Natural killer cell (primary cell): ENCODE measurements at regions not wholly inside any gene's neighbourhood (a gene's known extent, or its start where the extent isn't known, plus 50 kb on each side); places are given as distances from the start of the nearest gene placed in this dataset.
"Not testable (repeated sequence)": the region's sequence is repeated elsewhere in the genome, so short reads cannot be mapped to it uniquely, and the experiment has no call there.

ENCODE experiments used
- ATAC-seq, 3 donors: fragments of 150-1000 bp in 2 of 3; fragments of 200-7000 bp in 1 of 3; cut with Tn5 transposase; 1 replicate in 1 of 3; 2 replicates in 2 of 3; pipeline ENCODE4 v1.10.0; 2021; ENCODE audit warnings: mild to moderate bottlenecking in 2 of 3, moderate library complexity in 2 of 3
- DNase-seq, 2 donors: peaks; one replicate each; pipeline versions ENCODE4 v3.0.0 to v3.0.0-alpha.2; 2013 to 2021; ENCODE audit warnings: mixed read lengths in 1 of 2
- H3K27ac ChIP-seq: one replicate; pipeline ENCODE4 v1.5.1; 2013; ENCODE audit warnings: mild to moderate bottlenecking, low read length
- H3K27me3 ChIP-seq: one replicate; pipeline ENCODE4 v1.6.1; 2013; ENCODE audit warnings: low read length; ENCODE audit not compliant: control insufficient read depth, insufficient read depth
- H3K36me3 ChIP-seq: one replicate; pipeline ENCODE4 v1.6.1; 2013; ENCODE audit warnings: low read length; ENCODE audit not compliant: control insufficient read depth, insufficient read depth
- H3K4me1 ChIP-seq: one replicate; pipeline ENCODE4 v1.6.1; 2013; ENCODE audit warnings: low read length; ENCODE audit not compliant: control insufficient read depth, insufficient read depth
- H3K4me3 ChIP-seq: one replicate; pipeline ENCODE4 v1.5.1; 2013; ENCODE audit warnings: low read length
- H3K9me3 ChIP-seq: one replicate; pipeline ENCODE4 v1.6.1; 2013; ENCODE audit warnings: low read length; ENCODE audit not compliant: control insufficient read depth, insufficient read depth
- H3K27ac Mint-ChIP-seq, 2 donors: one replicate each; pipeline ENCODE4 v1.8.0; 2022; ENCODE audit warnings: mild to moderate bottlenecking in 2 of 2, mixed read lengths in 2 of 2, moderate library complexity in 1 of 2
- H3K27me3 Mint-ChIP-seq, 2 donors: one replicate each; pipeline ENCODE4 v1.8.0; 2022; ENCODE audit warnings: low read depth in 2 of 2, mixed read lengths in 2 of 2
- H3K36me3 Mint-ChIP-seq: one replicate; pipeline ENCODE4 v1.8.0; 2022; ENCODE audit warnings: mixed read lengths
- H3K4me1 Mint-ChIP-seq, 2 donors: one replicate each; pipeline ENCODE4 v1.8.0; 2022; ENCODE audit warnings: mixed read lengths in 2 of 2
- H3K4me3 Mint-ChIP-seq: one replicate; pipeline ENCODE4 v1.8.0; 2022; ENCODE audit warnings: mild to moderate bottlenecking, moderate library complexity, mixed read lengths
- H3K9me3 Mint-ChIP-seq, 2 donors: one replicate each; pipeline ENCODE4 v1.8.0; 2022; ENCODE audit warnings: mixed read lengths in 2 of 2
- WGBS: methylation state at CpG from one replicate; pipeline ENCODE4 v1.1.7; 2013; ENCODE audit warnings: missing lambda C conversion rate; ENCODE audit not compliant: insufficient coverage; 5-methylcytosine and 5-hydroxymethylcytosine counted together
- intact Hi-C: fragments of 100-400 bp; cut with micrococcal nuclease; formaldehyde crosslinking; loops from one replicate; pipeline ENCODE4 v1.14.2; 2022

DNA sequence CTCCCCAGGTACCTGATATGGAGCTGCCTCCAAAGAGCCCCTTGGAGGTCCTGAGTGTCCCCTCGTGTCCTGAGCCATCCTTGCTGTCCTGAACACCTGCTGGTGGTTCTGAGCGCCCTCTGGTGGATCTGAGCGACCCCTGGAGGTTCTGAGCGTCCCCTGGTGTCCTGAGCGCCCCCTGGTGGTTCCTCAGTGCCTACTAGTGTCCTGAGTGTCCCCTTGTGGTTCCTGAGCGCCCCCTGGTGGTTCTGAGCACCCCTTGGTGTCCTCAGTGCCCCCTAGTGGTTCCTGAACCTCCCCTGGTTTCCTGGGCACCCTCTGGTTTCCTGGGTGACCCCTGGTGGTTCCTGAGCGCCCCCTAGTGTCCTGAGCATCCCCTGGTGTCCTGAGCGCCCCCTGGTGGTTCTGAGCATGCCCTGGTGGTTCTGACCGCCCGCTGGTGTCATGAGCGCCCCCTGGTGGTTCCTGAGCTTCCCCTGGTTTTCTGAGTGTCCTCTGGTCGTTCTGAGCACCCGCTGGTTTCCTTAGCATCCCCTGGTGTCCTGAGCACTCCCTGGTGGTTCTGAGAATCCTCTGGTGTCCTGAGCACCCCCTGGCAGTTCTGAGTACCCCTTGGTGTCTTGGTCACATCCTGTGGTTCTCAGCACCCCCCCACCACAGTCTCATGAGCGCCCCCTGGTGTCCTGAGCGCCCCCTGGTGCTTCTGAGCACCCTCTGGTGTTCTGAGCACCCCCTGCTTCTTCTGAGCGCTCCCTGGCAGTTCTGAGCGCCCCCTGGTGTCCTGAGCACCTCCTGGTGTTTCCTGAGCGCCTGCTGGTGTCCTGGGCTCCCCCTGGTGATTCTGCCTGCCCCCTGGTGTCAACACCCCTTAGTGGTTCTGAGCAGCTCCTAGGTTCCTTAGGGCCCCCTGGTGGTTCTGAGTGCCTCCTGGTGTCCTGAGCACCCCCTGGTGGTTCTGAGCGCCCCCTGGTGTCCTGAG lies 146.8 kb downstream of the POTEB start:
- H3K27me3 Mint-ChIP-seq, H3K4me1 ChIP-seq, H3K4me3 Mint-ChIP-seq, H3K36me3 ChIP-seq, H3K36me3 Mint-ChIP-seq, H3K9me3 Mint-ChIP-seq, DNase-seq, H3K9me3 ChIP-seq, H3K27ac Mint-ChIP-seq, H3K4me1 Mint-ChIP-seq, H3K4me3 ChIP-seq, H3K27me3 ChIP-seq, H3K27ac ChIP-seq, intact Hi-C loops: not testable (repeated sequence)
- ATAC-seq, result peak; percentile 76 to 93 (median 84)
- no CpG with 5 or more reads among the region's 19 CpGs for WGBS

DNA sequence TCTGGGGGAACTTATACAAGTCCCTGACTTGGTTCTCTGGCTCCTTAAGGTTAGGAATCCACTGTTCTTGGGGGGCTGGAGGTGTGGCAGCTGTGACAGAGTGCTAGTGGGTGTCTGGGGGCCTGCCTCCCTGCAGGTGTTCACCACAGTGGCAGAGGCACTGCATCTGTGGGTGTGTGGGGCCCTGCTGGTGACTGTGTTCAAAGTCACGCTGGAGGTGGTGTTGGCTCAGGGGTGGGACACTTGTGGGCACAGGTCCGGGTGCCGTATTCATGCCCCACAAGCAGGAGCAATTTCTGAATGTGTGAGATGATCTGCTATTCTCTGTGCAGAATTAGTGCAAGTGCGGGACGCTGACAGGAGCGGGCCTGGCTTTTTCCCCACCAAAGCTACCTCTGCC lies 152.5 kb downstream of the POTEB start:
- H3K27ac Mint-ChIP-seq, H3K36me3 Mint-ChIP-seq, H3K36me3 ChIP-seq, H3K9me3 Mint-ChIP-seq, H3K4me1 Mint-ChIP-seq, intact Hi-C loops, H3K4me3 Mint-ChIP-seq, H3K4me3 ChIP-seq, H3K9me3 ChIP-seq, H3K4me1 ChIP-seq, H3K27me3 Mint-ChIP-seq, H3K27me3 ChIP-seq, H3K27ac ChIP-seq: not testable (repeated sequence)
- ATAC-seq (peak; percentile 72 to 95 (median 83)), DNase-seq (peak in 1 of 2 donors; percentile 18)
- no CpG with 5 or more reads among the region's 6 CpGs for WGBS

DNA sequence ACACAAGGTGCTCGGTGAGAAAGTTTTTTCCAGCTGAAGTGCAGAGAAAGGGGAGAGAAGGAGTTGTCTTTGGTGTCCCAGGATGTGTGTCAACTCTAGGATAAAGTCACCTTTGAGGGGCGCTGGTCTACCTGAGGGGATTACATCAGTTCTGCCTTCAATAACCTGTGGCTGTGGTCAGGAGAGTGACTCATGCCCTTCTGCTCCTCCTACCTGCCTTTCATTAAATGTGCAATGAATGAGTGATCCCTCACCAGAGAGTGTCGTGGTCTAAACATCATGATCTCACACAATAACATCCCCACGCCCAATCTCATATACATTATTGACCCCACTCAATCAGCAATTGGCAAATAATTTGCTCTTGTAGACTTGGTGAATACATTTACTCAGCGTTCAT lies 156.4 kb downstream of the POTEB start:
- intact Hi-C loops, H3K4me1 Mint-ChIP-seq, H3K27me3 ChIP-seq, H3K36me3 ChIP-seq, H3K27ac Mint-ChIP-seq, H3K9me3 ChIP-seq, H3K4me3 Mint-ChIP-seq, H3K4me3 ChIP-seq, DNase-seq, ATAC-seq, H3K4me1 ChIP-seq, H3K27ac ChIP-seq, H3K27me3 Mint-ChIP-seq, H3K9me3 Mint-ChIP-seq, H3K36me3 Mint-ChIP-seq: not testable (repeated sequence)
- no CpG with 5 or more reads among the region's 5 CpGs for WGBS

DNA sequence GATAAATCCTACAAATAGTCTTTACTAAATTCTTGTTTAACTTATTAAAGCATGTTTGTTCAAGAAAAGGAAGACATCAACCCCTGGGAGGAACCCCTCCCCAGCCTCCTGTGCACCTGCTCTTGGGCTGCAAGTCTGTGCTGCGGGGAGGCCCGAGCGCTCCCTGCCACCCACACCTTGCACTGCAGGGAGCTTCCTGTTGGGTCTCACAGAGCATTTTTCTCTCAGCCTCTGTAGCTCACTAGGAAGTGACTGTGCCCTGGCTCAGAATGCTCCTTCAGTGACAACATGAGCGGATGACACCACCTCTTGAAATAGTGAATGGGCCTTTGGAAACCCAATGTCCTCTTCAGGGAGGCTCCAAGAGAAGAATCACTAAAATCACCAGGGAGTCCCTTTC lies 158.8 kb downstream of the POTEB start:
- H3K9me3 Mint-ChIP-seq, intact Hi-C loops, H3K36me3 Mint-ChIP-seq, H3K4me1 ChIP-seq, H3K4me3 ChIP-seq, H3K27ac ChIP-seq, H3K27me3 Mint-ChIP-seq, H3K27me3 ChIP-seq, H3K27ac Mint-ChIP-seq, H3K36me3 ChIP-seq, H3K4me3 Mint-ChIP-seq, H3K4me1 Mint-ChIP-seq, H3K9me3 ChIP-seq, DNase-seq: not testable (repeated sequence)
- no CpG with 5 or more reads among the region's 4 CpGs for WGBS
- peak; percentile 49 to 60 (median 58) for ATAC-seq

DNA sequence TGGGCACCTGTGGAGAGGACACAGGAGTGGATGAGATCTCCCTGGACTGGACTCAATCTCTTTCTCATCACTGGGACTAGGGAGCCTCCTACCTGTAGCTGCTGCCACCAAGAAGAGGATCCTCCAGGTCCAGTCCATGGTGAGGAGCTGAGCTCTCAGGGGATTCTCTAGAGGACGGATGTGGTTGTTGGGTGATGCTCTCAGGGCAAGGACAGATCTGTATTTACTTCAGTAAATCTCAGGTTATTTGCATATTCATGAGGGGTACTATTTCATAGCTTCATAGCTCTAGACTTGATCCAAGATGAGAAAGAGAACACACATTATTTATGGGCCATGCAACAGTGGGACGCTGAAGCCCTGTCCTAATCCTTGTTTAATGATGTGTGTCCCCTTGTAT lies 159.4 kb downstream of the POTEB start:
- H3K27ac Mint-ChIP-seq, H3K27ac ChIP-seq: not testable (repeated sequence)

DNA sequence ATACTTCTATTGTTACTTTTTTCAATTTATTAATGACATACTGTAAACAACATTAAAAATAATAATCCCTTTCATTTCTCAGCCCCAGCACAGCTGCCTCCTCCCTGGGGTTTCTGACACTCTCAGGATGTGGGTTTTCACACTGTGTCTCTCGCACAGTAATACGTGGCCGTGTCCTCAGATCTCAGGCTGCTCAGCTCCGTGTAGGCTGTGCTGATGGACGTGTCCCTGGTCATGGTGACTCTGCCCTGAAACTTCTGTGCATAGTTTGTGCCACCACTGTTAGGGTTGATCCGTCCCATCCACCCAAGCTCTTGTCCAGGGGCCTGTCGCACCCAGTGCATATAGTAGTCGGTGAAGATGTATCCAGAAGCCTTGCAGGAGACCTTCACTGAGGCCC lies 159.9 kb downstream of the POTEB start:
- H3K27me3 ChIP-seq, DNase-seq, H3K4me3 ChIP-seq, H3K27ac ChIP-seq, H3K27ac Mint-ChIP-seq, H3K4me1 ChIP-seq, H3K36me3 ChIP-seq, H3K4me3 Mint-ChIP-seq, H3K4me1 Mint-ChIP-seq, H3K36me3 Mint-ChIP-seq, H3K9me3 ChIP-seq, H3K27me3 Mint-ChIP-seq, H3K9me3 Mint-ChIP-seq, intact Hi-C loops: not testable (repeated sequence)
- ATAC-seq, result peak; percentile 66 to 79 (median 73)
- no CpG with 5 or more reads among the region's 8 CpGs for WGBS

More for the DNA sequence above, 159.4 kb downstream of the POTEB start:
- H3K9me3 Mint-ChIP-seq, H3K9me3 ChIP-seq, DNase-seq, H3K4me3 Mint-ChIP-seq, H3K36me3 Mint-ChIP-seq, H3K4me3 ChIP-seq, intact Hi-C loops, H3K27me3 ChIP-seq, H3K36me3 ChIP-seq, H3K27me3 Mint-ChIP-seq, H3K4me1 Mint-ChIP-seq, H3K4me1 ChIP-seq: not testable (repeated sequence)
- peak; percentile 70 to 87 (median 85) for ATAC-seq
- no CpG with 5 or more reads among the region's 2 CpGs for WGBS

DNA sequence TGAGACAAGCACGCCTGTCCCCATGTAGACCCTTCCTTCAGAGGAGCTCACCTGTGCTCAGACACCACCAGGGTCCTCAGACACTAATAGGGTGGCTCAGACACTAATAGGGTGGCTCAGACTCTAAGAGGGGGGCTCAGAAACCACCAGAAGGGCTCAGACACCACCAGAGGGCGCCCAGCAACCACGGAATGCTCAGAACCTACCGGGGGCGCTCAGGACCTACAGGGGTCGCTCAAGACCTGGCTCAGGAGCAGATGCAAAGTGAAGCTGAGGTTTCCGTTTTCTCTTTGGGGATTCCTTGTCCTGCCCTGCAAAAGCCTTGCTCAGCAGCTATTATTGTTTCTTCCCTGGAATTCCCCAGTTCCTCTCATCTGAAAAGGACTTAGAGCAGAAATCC lies 172.1 kb downstream of the POTEB start:
- H3K27me3 ChIP-seq, H3K36me3 ChIP-seq, H3K4me1 ChIP-seq, H3K9me3 Mint-ChIP-seq, H3K9me3 ChIP-seq, DNase-seq, H3K36me3 Mint-ChIP-seq, H3K4me1 Mint-ChIP-seq, H3K4me3 Mint-ChIP-seq, intact Hi-C loops, H3K27ac ChIP-seq, H3K27me3 Mint-ChIP-seq, H3K27ac Mint-ChIP-seq, H3K4me3 ChIP-seq: not testable (repeated sequence)
- peak; percentile 91 to 100 (median 99) for ATAC-seq
- WGBS, result no CpG with 5 or more reads among the region's 7 CpGs

DNA sequence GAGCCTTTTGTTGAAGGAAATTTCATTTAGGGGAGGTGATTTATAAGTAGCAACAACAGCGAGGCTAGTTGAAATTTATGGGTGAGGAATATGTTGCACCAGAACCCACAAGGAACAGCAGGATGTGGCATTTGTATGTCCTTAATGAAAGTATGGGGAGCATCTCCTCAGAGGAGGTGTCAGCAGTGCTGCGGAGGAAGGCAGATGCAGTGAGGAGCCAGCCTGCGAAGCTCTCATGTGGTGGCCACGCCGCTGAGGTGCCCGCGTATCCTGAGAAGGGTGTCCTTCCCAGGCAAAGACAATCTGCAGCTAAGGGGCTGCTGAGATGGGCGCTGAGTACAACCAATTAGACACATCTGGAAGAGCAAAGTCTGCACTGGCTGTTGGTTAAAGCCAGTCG lies 178.9 kb downstream of the POTEB start:
- H3K4me1 Mint-ChIP-seq, H3K4me3 ChIP-seq, H3K9me3 ChIP-seq, ATAC-seq, H3K4me3 Mint-ChIP-seq, H3K27ac Mint-ChIP-seq, H3K27ac ChIP-seq, H3K9me3 Mint-ChIP-seq, H3K36me3 Mint-ChIP-seq, intact Hi-C loops, H3K27me3 ChIP-seq, H3K36me3 ChIP-seq, H3K4me1 ChIP-seq, DNase-seq, H3K27me3 Mint-ChIP-seq: not testable (repeated sequence)
- no CpG with 5 or more reads among the region's 9 CpGs for WGBS
